ENCODE measurements at regions not wholly inside any gene's neighbourhood (a gene's known extent, or its start where the extent isn't known, plus 50 kb on each side); places are given as distances from the start of the nearest gene placed in this dataset.

DNA sequence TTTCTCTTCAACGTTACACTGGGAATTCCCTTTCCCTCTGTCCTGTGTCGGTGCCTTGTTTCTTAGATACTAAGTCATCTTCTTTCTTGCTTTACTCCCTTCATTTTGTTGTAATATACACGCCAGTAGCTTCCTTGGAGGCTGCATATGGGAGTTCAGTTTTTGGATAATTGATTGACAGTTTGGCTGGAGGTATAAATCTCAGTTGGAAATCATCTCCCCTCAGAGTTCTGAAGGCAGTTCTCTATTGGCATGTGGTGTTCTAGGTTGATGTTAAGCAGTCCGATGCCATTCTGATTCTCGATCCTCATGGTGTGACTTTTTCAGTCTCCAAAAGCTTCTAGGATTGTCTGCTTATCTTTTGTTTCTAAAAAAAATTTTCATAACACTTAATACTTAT, 152.5 kb upstream of the GLI2 start:
- BruUV-seq (replicated peaks): no TSS peak
- Histone ChIP-seq H3K9ac (ENCODE audit: control insufficient read depth, insufficient read depth, low read length) (no peak overlapping the region), H3K4me2 (ENCODE audit: control insufficient read depth, insufficient read depth) (no peak overlapping the region), H3K9me3 (replicated peaks; ENCODE audit: control insufficient read depth, insufficient read depth, low read length) (no peaks in the 10 kb centered on the region), H4K20me1 (ENCODE audit: control insufficient read depth, insufficient read depth) (no peaks in the 10 kb centered on the region), H3K27me3 (replicated peaks in 1 of 2; ENCODE audit: control insufficient read depth in 2 of 2, insufficient read depth in 2 of 2, low read length in 1 of 2) (peaks cover 6 to 12% of the 10 kb centered on the region in 2 experiments), H3K4me1 (ENCODE audit: control insufficient read depth, insufficient read depth, low read length) (no peaks in the 10 kb centered on the region), H3K27ac (ENCODE audit: control insufficient read depth, insufficient read depth) (no peak overlapping the region), H3K36me3 (ENCODE audit: control insufficient read depth in 2 of 2, insufficient read depth in 2 of 2, low read length in 1 of 2) (no peaks in the 10 kb centered on the region), H3K79me2 (ENCODE audit: control insufficient read depth, insufficient read depth, low read length) (no peaks in the 10 kb centered on the region), H3K4me3 (no peak overlapping the region), H2AFZ (ENCODE audit: control insufficient read depth, low read depth, low read length) (no peak overlapping the region)
- ChIA-PET RAD21 (ENCODE audit: unreplicated experiment) (no interaction called here), SMC1A (ENCODE audit: uncharacterized antibody, unreplicated experiment) (no interaction called here), POLR2A (no interaction called here), CTCF (no interaction called here)
- intact Hi-C loops (cut with micrococcal nuclease; ENCODE audit: unreplicated experiment): no loop called here
- in situ Hi-C loops (cut with MboI): no loop called here
- ATAC-seq (no peak), FAIRE-seq (no peak), DNase-seq (ENCODE audit: low read depth, low spot score) (no peak)
- WGBS (ENCODE audit: insufficient coverage, insufficient replicate concordance, low lambda C conversion rate, missing lambda C conversion rate): 7% methylated on average over 5 of the region's 5 CpGs
- TF ChIP-seq NR2C2 (IDR thresholded peaks at IDR 0.05; ENCODE audit: borderline replicate concordance, control insufficient read depth, insufficient read length, low read depth) (no peak), STAT3 (IDR thresholded peaks at IDR 0.05; ENCODE audit: low read depth, low read length) (no peak)

DNA sequence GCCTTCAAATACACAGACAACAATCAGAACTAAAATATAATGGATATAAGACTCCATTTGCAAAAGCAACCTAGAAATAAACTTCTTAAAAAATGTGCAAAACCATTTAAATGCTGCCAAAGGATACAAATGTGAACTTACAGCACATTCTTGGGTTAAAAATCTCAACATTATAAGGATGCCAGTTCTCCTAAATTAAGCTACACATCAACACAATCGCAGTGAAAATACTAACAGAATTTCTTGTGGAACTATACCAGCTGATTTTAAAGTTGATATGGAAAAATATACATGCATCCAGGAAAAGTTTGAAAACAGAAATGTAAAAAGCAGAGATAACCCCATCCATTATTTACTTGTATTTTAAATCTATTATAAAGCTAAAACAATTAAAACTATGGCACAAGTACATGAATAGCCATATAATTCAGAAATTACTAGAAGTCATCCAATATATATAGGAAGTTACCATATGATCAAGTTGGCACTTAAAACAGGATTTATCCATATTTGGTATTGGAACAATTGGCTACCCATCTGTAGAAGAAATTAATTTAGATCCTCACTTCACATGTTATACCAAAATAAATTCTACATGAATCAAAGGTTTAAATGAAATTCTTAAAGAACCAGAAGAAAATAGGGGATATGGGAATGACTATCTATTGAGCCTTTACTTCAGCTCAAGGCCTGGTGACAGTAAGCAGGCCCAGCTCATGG, 151.7 kb upstream of the GLI2 start:
- no peak overlapping the region for H3K9ac ChIP-seq (ENCODE audit: control insufficient read depth, insufficient read depth, low read length)
- intact Hi-C loops (cut with micrococcal nuclease; ENCODE audit: unreplicated experiment): no loop called here
- BruUV-seq (replicated peaks): no TSS peak
- no peak overlapping the region for H3K27ac ChIP-seq (ENCODE audit: control insufficient read depth, insufficient read depth)
- H4K20me1 ChIP-seq (ENCODE audit: control insufficient read depth, insufficient read depth): no peaks in the 10 kb centered on the region
- H3K4me3 ChIP-seq: no peak overlapping the region
- ATAC-seq: no peak
- H3K27me3 ChIP-seq (replicated peaks in 1 of 2; ENCODE audit: control insufficient read depth in 2 of 2, insufficient read depth in 2 of 2, low read length in 1 of 2): peaks cover 11 to 13% of the 10 kb centered on the region in 2 experiments
- H3K79me2 ChIP-seq (ENCODE audit: control insufficient read depth, insufficient read depth, low read length): no peaks in the 10 kb centered on the region
- in situ Hi-C loops (cut with MboI): no loop called here
- RAD21 ChIA-PET (ENCODE audit: unreplicated experiment): no interaction called here
- DNase-seq (ENCODE audit: low read depth, low spot score): no peak
- H3K9me3 ChIP-seq (replicated peaks; ENCODE audit: control insufficient read depth, insufficient read depth, low read length): no peaks in the 10 kb centered on the region
- no peak overlapping the region for H3K4me2 ChIP-seq (ENCODE audit: control insufficient read depth, insufficient read depth)
- POLR2A ChIA-PET: no interaction called here
- FAIRE-seq: no peak
- SMC1A ChIA-PET (ENCODE audit: uncharacterized antibody, unreplicated experiment): no interaction called here
- H3K4me1 ChIP-seq (ENCODE audit: control insufficient read depth, insufficient read depth, low read length): no peaks in the 10 kb centered on the region
- H3K36me3 ChIP-seq (ENCODE audit: control insufficient read depth in 2 of 2, insufficient read depth in 2 of 2, low read length in 1 of 2): no peaks in the 10 kb centered on the region
- TF ChIP-seq SIX5 (IDR thresholded peaks at IDR 0.05; ENCODE audit: low read depth, low read length, severe bottlenecking): no peak
- no peak for TF ChIP-seq ZNF24 (IDR thresholded peaks at IDR 0.05)
- no peak overlapping the region for H2AFZ ChIP-seq (ENCODE audit: control insufficient read depth, low read depth, low read length)
- 33% methylated on average over 1 of the region's 1 CpG for WGBS (ENCODE audit: insufficient coverage, insufficient replicate concordance, low lambda C conversion rate, missing lambda C conversion rate)
- CTCF ChIA-PET: no interaction called here

All from GM12878 (cell line).